MM.1S (cell line): ENCODE measurements at regions not wholly inside any gene's neighbourhood (a gene's known extent, or its start where the extent isn't known, plus 50 kb on each side); places are given as distances from the start of the nearest gene placed in this dataset.

Source experiments
- DNase-seq: peaks from one replicate; pipeline ENCODE4 v3.0.0-alpha.2; 2015
- H2AFZ ChIP-seq: fragments of 300-600 bp; sonication (generic); 2 replicates; pipeline ENCODE4 v1.6.0; 2016; ENCODE audit warnings: antibody characterized with exemption, low read length
- H3F3A ChIP-seq: fragments of 300-600 bp; sonication (generic); 2 replicates; pipeline ENCODE4 v1.6.1; 2016; ENCODE audit warnings: mild to moderate bottlenecking, antibody characterized with exemption, low read length, moderate library complexity, mixed read lengths; ENCODE audit not compliant: insufficient read depth
- H3K27ac ChIP-seq: fragments of 300-600 bp; sonication (generic); 2 replicates; pipeline ENCODE4 v1.5.1; 2016; ENCODE audit warnings: mild to moderate bottlenecking, low read length
- H3K27me3 ChIP-seq: fragments of 300-600 bp; sonication (generic); replicated peaks from 2 replicates; pipeline ENCODE4 v1.6.0; 2016; ENCODE audit warnings: low read length; ENCODE audit not compliant: insufficient read depth
- H3K36me3 ChIP-seq: fragments of 300-600 bp; sonication (generic); replicated peaks from 2 replicates; pipeline ENCODE4 v1.6.1; 2016; ENCODE audit warnings: mild to moderate bottlenecking, low read length, mixed read lengths; ENCODE audit not compliant: insufficient read depth
- H3K4me1 ChIP-seq: fragments of 300-600 bp; sonication (generic); 2 replicates; pipeline ENCODE4 v1.6.1; 2016; ENCODE audit warnings: low read length, mixed read lengths
- H3K4me2 ChIP-seq: fragments of 300-600 bp; sonication (generic); 2 replicates; pipeline ENCODE4 v1.6.0; 2016; ENCODE audit warnings: low read depth, low read length
- H3K4me3 ChIP-seq: fragments of 300-600 bp; sonication (generic); 2 replicates; pipeline ENCODE4 v1.5.1; 2016; ENCODE audit warnings: low read length, mixed read lengths
- H3K79me2 ChIP-seq: fragments of 300-600 bp; sonication (generic); 2 replicates; pipeline ENCODE4 v1.6.1; 2016; ENCODE audit warnings: mixed run types, low read length, mixed read lengths
- H3K9ac ChIP-seq: fragments of 300-600 bp; sonication (generic); 2 replicates; pipeline ENCODE4 v1.6.1; 2016; ENCODE audit warnings: low read length, mixed read lengths
- H3K9me2 ChIP-seq: fragments of 300-600 bp; sonication (generic); replicated peaks from 2 replicates; pipeline ENCODE4 v1.6.1; 2016; ENCODE audit warnings: mild to moderate bottlenecking, low read length, mixed read lengths; ENCODE audit not compliant: insufficient read depth
- H3K9me3 ChIP-seq: fragments of 300-600 bp; sonication (generic); replicated peaks from 2 replicates; pipeline ENCODE4 v1.6.1; 2016; ENCODE audit warnings: mild to moderate bottlenecking, low read length, mixed read lengths; ENCODE audit not compliant: insufficient read depth
- H4K20me1 ChIP-seq: fragments of 300-600 bp; sonication (generic); 2 replicates; pipeline ENCODE4 v1.6.1; 2016; ENCODE audit warnings: mild to moderate bottlenecking, low read length, moderate library complexity, mixed read lengths; ENCODE audit not compliant: insufficient read depth
- CTCF ChIP-seq: fragments of 300-600 bp; sonication (generic); IDR thresholded peaks from 2 replicates; pipeline ENCODE4 v1.5.1; 2016; ENCODE audit warnings: antibody characterized with exemption, low read length, mixed read lengths
- EZH2 ChIP-seq: fragments of 300-600 bp; sonication (generic); optimal IDR thresholded peaks from 2 replicates; pipeline ENCODE3; 2017; ENCODE audit warnings: low read depth, mild to moderate bottlenecking, antibody characterized with exemption, low read length, mixed read lengths
- EZH2phosphoT487 ChIP-seq: fragments of 300-600 bp; sonication (generic); IDR thresholded peaks from 2 replicates; pipeline ENCODE4 v1.6.1; 2018; ENCODE audit warnings: antibody characterized with exemption, low read length

DNA sequence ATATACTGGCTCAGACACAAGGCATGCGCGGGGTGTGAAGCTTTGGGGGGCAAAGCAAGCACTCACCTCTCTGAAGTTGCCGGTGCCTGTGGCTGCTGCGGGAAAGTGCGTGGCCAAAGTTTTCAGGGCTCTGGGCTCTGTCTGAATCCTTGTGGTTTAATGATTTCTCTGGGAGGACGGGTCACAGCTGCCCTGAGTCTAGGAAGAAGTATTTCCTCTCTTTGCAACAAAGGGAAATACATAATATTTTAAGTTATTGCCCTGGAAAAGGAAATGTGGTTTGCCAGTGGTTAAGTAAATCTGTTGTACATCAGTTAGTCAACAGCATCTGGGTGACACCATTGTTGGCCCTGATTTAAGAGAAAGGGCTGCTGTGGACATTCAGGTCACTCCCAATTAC is 56.7 kb upstream of the ZDBF2 start:
- no peaks in the 10 kb centered on the region for H3K36me3 ChIP-seq
- no peaks in the 10 kb centered on the region for H3K4me1 ChIP-seq
- H3K27ac ChIP-seq = no peak overlapping the region
- no peaks in the 10 kb centered on the region for H3F3A ChIP-seq
- H3K9me2 ChIP-seq = no peaks in the 10 kb centered on the region
- no peak overlapping the region for H3K9ac ChIP-seq
- no peak overlapping the region for H3K4me3 ChIP-seq
- H3K9me3 ChIP-seq = no peaks in the 10 kb centered on the region
- TF ChIP-seq CTCF (no peak), EZH2phosphoT487 (no peak), EZH2 (no peak)
- H2AFZ ChIP-seq = no peak overlapping the region
- H3K79me2 ChIP-seq = no peaks in the 10 kb centered on the region
- no peak overlapping the region for H3K4me2 ChIP-seq
- H3K27me3 ChIP-seq = no peaks in the 10 kb centered on the region
- no peak for DNase-seq
- no peaks in the 10 kb centered on the region for H4K20me1 ChIP-seq

DNA sequence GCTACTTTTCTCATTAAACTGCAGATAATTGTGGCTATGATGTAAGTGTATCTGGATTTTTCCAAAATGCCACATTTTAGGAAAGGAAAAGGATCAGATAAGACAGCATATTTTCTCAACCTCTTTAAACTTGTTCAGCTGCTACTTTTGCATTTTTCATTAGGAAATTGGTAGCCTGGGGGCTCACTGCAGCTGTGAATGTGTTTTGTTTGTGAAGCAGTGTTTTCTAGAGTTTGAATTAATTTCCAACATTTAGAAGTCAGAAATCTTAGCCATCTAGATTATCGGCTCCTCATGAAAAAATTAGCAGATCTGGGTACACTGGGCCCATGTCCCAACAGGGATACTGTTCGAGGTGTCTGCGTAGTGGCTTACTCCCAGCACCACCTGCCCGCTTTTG is 56.3 kb upstream of the ZDBF2 start:
- no peak overlapping the region for H3K9ac ChIP-seq
- TF ChIP-seq EZH2 = no peak
- H3K4me1 ChIP-seq = no peaks in the 10 kb centered on the region
- no peak overlapping the region for H3K27ac ChIP-seq
- no peaks in the 10 kb centered on the region for H3K27me3 ChIP-seq
- no peak overlapping the region for H3K4me3 ChIP-seq
- no peak overlapping the region for H3K4me2 ChIP-seq
- H2AFZ ChIP-seq = no peak overlapping the region
- no peaks in the 10 kb centered on the region for H3K36me3 ChIP-seq
- no peaks in the 10 kb centered on the region for H3K79me2 ChIP-seq
- no peaks in the 10 kb centered on the region for H3K9me2 ChIP-seq
- H4K20me1 ChIP-seq = no peaks in the 10 kb centered on the region
- H3F3A ChIP-seq = no peaks in the 10 kb centered on the region
- DNase-seq = no peak
- H3K9me3 ChIP-seq = no peaks in the 10 kb centered on the region

DNA sequence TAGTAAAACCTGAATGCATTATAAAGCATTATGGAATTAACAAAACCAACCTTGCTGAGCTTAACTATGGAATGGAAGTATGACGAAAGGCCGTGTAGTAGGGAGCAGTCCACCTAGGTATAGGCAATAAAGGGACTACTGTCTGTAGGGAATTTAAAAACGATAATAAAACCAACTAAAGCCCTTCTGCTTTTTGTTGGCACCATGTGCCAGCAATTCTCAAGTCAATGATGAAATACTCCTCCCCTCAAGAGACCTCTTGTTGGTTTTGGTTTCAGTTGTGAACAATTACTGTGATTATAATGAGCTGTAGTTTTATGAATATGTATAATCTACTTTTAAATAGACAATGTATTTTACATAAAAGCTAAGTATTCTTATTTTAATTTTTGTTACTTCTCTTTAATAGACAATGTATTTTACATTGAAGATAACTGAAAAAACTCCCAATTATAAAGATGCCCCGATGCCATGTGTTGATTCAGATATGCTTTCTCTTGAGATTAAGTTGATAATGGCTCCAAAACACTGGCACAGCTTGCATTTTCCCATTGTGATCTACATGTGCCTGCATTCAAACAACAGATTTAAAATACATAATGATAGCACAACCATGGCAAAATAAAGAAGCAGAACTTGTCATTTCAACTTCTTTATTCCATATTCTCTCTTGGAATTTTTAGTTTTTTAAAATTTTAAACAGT is 55.5 kb upstream of the ZDBF2 start:
- Histone ChIP-seq H3K9ac (no peak overlapping the region), H3K9me3 (no peaks in the 10 kb centered on the region), H3F3A (no peaks in the 10 kb centered on the region), H3K4me3 (no peak overlapping the region), H3K79me2 (no peaks in the 10 kb centered on the region), H3K27me3 (no peaks in the 10 kb centered on the region), H3K4me1 (no peaks in the 10 kb centered on the region), H2AFZ (no peak overlapping the region), H3K4me2 (no peak overlapping the region), H3K27ac (no peak overlapping the region), H3K9me2 (no peaks in the 10 kb centered on the region), H3K36me3 (no peaks in the 10 kb centered on the region), H4K20me1 (no peaks in the 10 kb centered on the region)
- peak; percentile 60 for DNase-seq
- TF ChIP-seq EZH2phosphoT487 (no peak), CTCF (no peak), EZH2 (no peak)

GRCh38 chr2:206219957-206220356 is 54.5 kb upstream of the ZDBF2 start:
- no peak for DNase-seq
- H3K27ac ChIP-seq = no peak overlapping the region
- no peak overlapping the region for H3K4me2 ChIP-seq
- peaks cover 5% of the 10 kb centered on the region for H3F3A ChIP-seq
- H3K27me3 ChIP-seq = no peaks in the 10 kb centered on the region
- no peaks in the 10 kb centered on the region for H3K79me2 ChIP-seq
- TF ChIP-seq EZH2 = no peak
- H3K4me3 ChIP-seq = no peak overlapping the region
- H3K9ac ChIP-seq = no peak overlapping the region
- no peaks in the 10 kb centered on the region for H4K20me1 ChIP-seq
- H3K9me2 ChIP-seq = no peaks in the 10 kb centered on the region
- H3K36me3 ChIP-seq = no peaks in the 10 kb centered on the region
- H3K9me3 ChIP-seq = no peaks in the 10 kb centered on the region
- H3K4me1 ChIP-seq = peaks cover 6% of the 10 kb centered on the region
- no peak overlapping the region for H2AFZ ChIP-seq
